ENCODE measurements at regions not wholly inside any gene's neighbourhood (a gene's known extent, or its start where the extent isn't known, plus 50 kb on each side); places are given as distances from the start of the nearest gene placed in this dataset.

DNA sequence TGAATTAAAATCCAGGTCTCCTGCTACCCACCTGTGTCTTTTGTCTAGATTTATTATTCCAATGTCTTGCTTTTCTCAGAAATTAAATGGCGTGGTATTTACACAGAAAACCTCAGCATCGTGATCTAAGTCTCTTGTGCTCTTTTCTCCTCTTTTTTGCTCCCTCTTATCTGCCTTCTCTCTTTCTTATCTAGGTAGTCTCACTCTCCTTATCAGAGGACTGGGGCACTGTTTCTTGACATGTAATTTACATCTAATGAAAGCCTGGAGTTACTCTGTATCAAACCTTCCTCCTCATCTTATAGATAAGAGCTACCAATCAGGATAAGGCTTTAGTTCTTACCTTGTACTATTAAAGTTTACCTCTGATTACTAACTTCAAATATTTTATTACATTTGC lies 933.8 kb downstream of the TLE1 start:
- TF ChIP-seq, protein P1, sequence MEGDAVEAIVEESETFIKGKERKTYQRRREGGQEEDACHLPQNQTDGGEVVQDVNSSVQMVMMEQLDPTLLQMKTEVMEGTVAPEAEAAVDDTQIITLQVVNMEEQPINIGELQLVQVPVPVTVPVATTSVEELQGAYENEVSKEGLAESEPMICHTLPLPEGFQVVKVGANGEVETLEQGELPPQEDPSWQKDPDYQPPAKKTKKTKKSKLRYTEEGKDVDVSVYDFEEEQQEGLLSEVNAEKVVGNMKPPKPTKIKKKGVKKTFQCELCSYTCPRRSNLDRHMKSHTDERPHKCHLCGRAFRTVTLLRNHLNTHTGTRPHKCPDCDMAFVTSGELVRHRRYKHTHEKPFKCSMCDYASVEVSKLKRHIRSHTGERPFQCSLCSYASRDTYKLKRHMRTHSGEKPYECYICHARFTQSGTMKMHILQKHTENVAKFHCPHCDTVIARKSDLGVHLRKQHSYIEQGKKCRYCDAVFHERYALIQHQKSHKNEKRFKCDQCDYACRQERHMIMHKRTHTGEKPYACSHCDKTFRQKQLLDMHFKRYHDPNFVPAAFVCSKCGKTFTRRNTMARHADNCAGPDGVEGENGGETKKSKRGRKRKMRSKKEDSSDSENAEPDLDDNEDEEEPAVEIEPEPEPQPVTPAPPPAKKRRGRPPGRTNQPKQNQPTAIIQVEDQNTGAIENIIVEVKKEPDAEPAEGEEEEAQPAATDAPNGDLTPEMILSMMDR (optimal IDR thresholded peaks at IDR 0.05 in 1 of 3, IDR thresholded peaks at IDR 0.05 in 1 of 3, conservative IDR thresholded peaks at IDR 0.05 in 1 of 3; ENCODE audit: extremely low read depth in 1 of 3, insufficient read depth in 2 of 3, low read length in 3 of 3), result no peak
- TF ChIP-seq EZH2 (IDR thresholded peaks at IDR 0.05; ENCODE audit: low read length), result no peak
